ENCODE measurements at regions not wholly inside any gene's neighbourhood (a gene's known extent, or its start where the extent isn't known, plus 50 kb on each side); places are given as distances from the start of the nearest gene placed in this dataset.

GRCh38 chr13:56102641-56103040 is 1038.1 kb upstream of the PRR20A start:
- Histone ChIP-seq H3K18ac (ENCODE audit: extremely low read depth, low read length) (no peak overlapping the region), H2BK12ac (ENCODE audit: low read depth, low read length) (no peak overlapping the region), H4K20me1 (replicated peaks in 1 of 2; ENCODE audit: control insufficient read depth in 1 of 2, insufficient read depth in 2 of 2, low read length in 2 of 2) (no peaks in the 10 kb centered on the region), H2BK20ac (ENCODE audit: low read length) (no peak overlapping the region), H4K8ac (ENCODE audit: extremely low read depth, insufficient read depth, low read length) (no peak overlapping the region), H2BK15ac (ENCODE audit: low read length) (no peak overlapping the region), H3K9ac (replicated peaks in 1 of 4; ENCODE audit: extremely low read depth in 1 of 4, low read depth in 3 of 4, low read length in 3 of 4) (no peak overlapping the region), H3K79me1 (ENCODE audit: low read depth, low read length) (no peaks in the 10 kb centered on the region), H3K27ac (ENCODE audit: low read depth, low read length) (no peak overlapping the region), H3K4ac (replicated peaks; ENCODE audit: insufficient read length, low read depth, low read length) (no peak overlapping the region), H3K4me3 (ENCODE audit: extremely low read depth in 1 of 4, insufficient read depth in 2 of 4, low read depth in 3 of 4, low read length in 4 of 4) (no peak overlapping the region), H2BK5ac (ENCODE audit: low read depth, low read length) (no peak overlapping the region), H2AK5ac (ENCODE audit: low read depth, low read length) (no peak overlapping the region), H3K4me2 (ENCODE audit: insufficient read depth in 1 of 2, low read depth in 2 of 2, low read length in 2 of 2) (no peak overlapping the region), H2BK120ac (replicated peaks; ENCODE audit: low read depth, low read length) (no peak overlapping the region), H3K79me2 (ENCODE audit: control insufficient read depth in 1 of 2, insufficient read depth in 2 of 2, low read length in 2 of 2) (no peaks in the 10 kb centered on the region), H4K91ac (replicated peaks; ENCODE audit: insufficient read length, low read length) (no peak overlapping the region), H2AFZ (ENCODE audit: low read length) (no peak overlapping the region), H3K4me1 (replicated peaks in 1 of 4; ENCODE audit: control insufficient read depth in 3 of 4, insufficient read depth in 4 of 4, low read length in 3 of 4) (no peaks in the 10 kb centered on the region), H3K14ac (ENCODE audit: insufficient read length) (no peak overlapping the region), H3K36me3 (ENCODE audit: control insufficient read depth in 2 of 4, insufficient read depth in 4 of 4, low read length in 3 of 4) (no peaks in the 10 kb centered on the region), H4K5ac (ENCODE audit: insufficient read length, low read depth, low read length) (no peak overlapping the region), H3K9me3 (ENCODE audit: insufficient read depth in 2 of 2, low read depth in 1 of 2, low read length in 1 of 2) (no peaks in the 10 kb centered on the region), H3K56ac (replicated peaks; ENCODE audit: insufficient read length, low read depth, low read length) (no peak overlapping the region), H3K27me3 (replicated peaks in 1 of 4; ENCODE audit: control insufficient read depth in 3 of 4, extremely low read depth in 1 of 4, insufficient read depth in 3 of 4, low read length in 3 of 4) (no peaks in the 10 kb centered on the region), H3K23ac (ENCODE audit: insufficient read length) (no peak overlapping the region), H3K23me2 (ENCODE audit: low read depth, low read length) (no peaks in the 10 kb centered on the region)
- ChIA-PET CTCF (ENCODE audit: partially characterized antibody) (no interaction called here), POLR2A (ENCODE audit: partially characterized antibody) (no interaction called here)
- DNase-seq (ENCODE audit: low read depth in 1 of 2, low spot score in 2 of 2) (no peak), FAIRE-seq (no peak)
- WGBS, 2 experiments (ENCODE audit: extremely low coverage in 1 of 2, insufficient coverage in 1 of 2, insufficient read length in 1 of 2, insufficient replicate concordance in 2 of 2, low coverage in 1 of 2, low lambda C conversion rate in 2 of 2, missing lambda C conversion rate in 1 of 2), result 100% methylated on average over 1 of the region's 1 CpG; no CpG with 5 or more reads in 1 of the 2 experiments
- TF ChIP-seq KDM1A (IDR thresholded peaks at IDR 0.05; ENCODE audit: borderline replicate concordance, low read length), result no peak
- TF ChIP-seq E2F6 (IDR thresholded peaks at IDR 0.05), result no peak
- TF ChIP-seq RBBP5 (IDR thresholded peaks at IDR 0.05; ENCODE audit: borderline replicate concordance, low read depth, low read length), result no peak
- no peak for TF ChIP-seq SUZ12 (IDR thresholded peaks at IDR 0.05; ENCODE audit: low read length)
- TF ChIP-seq RAD21 (IDR thresholded peaks at IDR 0.05 in 1 of 2, conservative IDR thresholded peaks at IDR 0.05 in 1 of 2; ENCODE audit: low read depth in 2 of 2, low read length in 2 of 2), result no peak
- no peak for TF ChIP-seq CHD2 (IDR thresholded peaks at IDR 0.05; ENCODE audit: low read length)
- TF ChIP-seq EZH2 (IDR thresholded peaks at IDR 0.05; ENCODE audit: low read depth, low read length, severe bottlenecking), result no peak

All from H1 (cell line).